HCT116 (cell line): ENCODE measurements at regions not wholly inside any gene's neighbourhood (a gene's known extent, or its start where the extent isn't known, plus 50 kb on each side); places are given as distances from the start of the nearest gene placed in this dataset.

ENCODE experiments used
- ATAC-seq: fragments of 200-7000 bp; cut with Tn5 transposase; 2 replicates; pipeline ENCODE4 v1.9.1; 2020; ENCODE audit warnings: mild to moderate bottlenecking, moderate library complexity
- BruUV-seq: library from RNA; stranded (reverse); fragments of 400-500 nt; replicated peaks from 2 replicates; lab custom pipeline; 2021; lab: Mats Ljungman, UMichigan
- CTCF ChIA-PET: fragments of 300-600 bp; sonication (Branson Sonifier 250); formaldehyde crosslinking; loops from one replicate; lab custom pipeline; 2021; ENCODE audit warnings: antibody characterized with exemption; lab: Charles Lee
- POLR2A ChIA-PET: fragments of 300-600, 350-600 bp; sonication (Branson Sonifier 250); formaldehyde crosslinking; loops from one replicate; lab custom pipeline; 2021; ENCODE audit warnings: antibody characterized with exemption; lab: Charles Lee
- RAD21 ChIA-PET, 2 experiments: fragments of 300-600 bp; sonication (Branson Sonifier 250); formaldehyde crosslinking; loops; one replicate each; lab custom pipeline; 2023; ENCODE audit warnings: low total read pairs in 2 of 2; ENCODE audit not compliant: uncharacterized antibody in 2 of 2, unreplicated experiment in 2 of 2, low non-redundant PET in 1 of 2; lab: Charles Lee
- DNase-seq: peaks from one replicate; pipeline ENCODE4 v3.0.0-alpha.2; 2010; ENCODE audit warnings: low read depth, low spot score
- H2AFZ ChIP-seq: fragments of 200-600 bp; shearing (Covaris generic), sonication (generic); 2 replicates; pipeline ENCODE4 v1.6.1; 2017; ENCODE audit warnings: low read depth, mixed run types, mixed read lengths, antibody characterized with exemption, low read length; ENCODE audit not compliant: poor library complexity, severe bottlenecking
- H3K27ac ChIP-seq: 2 replicates; pipeline ENCODE4 v1.5.1; 2012; ENCODE audit warnings: low read depth, low read length
- H3K27me3 ChIP-seq: fragments of 200-600 bp; sonication (generic); 2 replicates; pipeline ENCODE4 v1.6.1; 2016; ENCODE audit warnings: mixed run types, low read length, mixed read lengths; ENCODE audit not compliant: insufficient read depth
- H3K36me3 ChIP-seq, 2 experiments: fragments of 200-500 bp in 1 of 2; fragments of 200-600 bp in 1 of 2; sonication (Bioruptor generic) in 1 of 2; sonication (generic) in 1 of 2; 2 replicates each; pipeline versions ENCODE4 v1.5.1 to v1.6.1; 2014 to 2016; ENCODE audit warnings: low read length in 2 of 2, inconsistent platforms in 1 of 2, mixed read lengths in 1 of 2, mixed run types in 1 of 2; ENCODE audit not compliant: insufficient read depth in 2 of 2, control insufficient read depth in 1 of 2
- H3K4me1 ChIP-seq, 2 experiments: fragments of 200-600 bp in 1 of 2; sonication (generic) in 1 of 2; 2 replicates each; pipeline versions ENCODE4 v1.5.1 to v1.6.1; 2012 to 2017; ENCODE audit warnings: low read length in 2 of 2, inconsistent platforms in 1 of 2, mild to moderate bottlenecking in 1 of 2, mixed read lengths in 1 of 2, mixed run types in 1 of 2, moderate library complexity in 1 of 2; ENCODE audit not compliant: insufficient read depth in 2 of 2, control insufficient read depth in 1 of 2
- H3K4me2 ChIP-seq: fragments of 200-600 bp; sonication (generic); 2 replicates; pipeline ENCODE4 v1.6.1; 2017; ENCODE audit warnings: mixed run types, low read length, mixed read lengths
- H3K4me3 ChIP-seq, 2 experiments: fragments of 200-600 bp in 1 of 2; sonication (generic) in 1 of 2; replicated peaks in 1 of 2; 2 replicates each; pipeline ENCODE4 v1.5.1; 2011 to 2016; ENCODE audit warnings: low read length in 2 of 2, control low read depth in 1 of 2, low read depth in 1 of 2, mild to moderate bottlenecking in 1 of 2, mixed read lengths in 1 of 2, mixed run types in 1 of 2
- H3K79me2 ChIP-seq: fragments of 200-600 bp; sonication (generic); 2 replicates; pipeline ENCODE4 v1.6.1; 2017; ENCODE audit warnings: mild to moderate bottlenecking, mixed run types, low read length, moderate library complexity, mixed read lengths; ENCODE audit not compliant: insufficient read depth
- H3K9ac ChIP-seq: fragments of 200-600 bp; sonication (generic); 2 replicates; pipeline ENCODE4 v1.6.1; 2016; ENCODE audit warnings: low read length, mixed read lengths
- H3K9me2 ChIP-seq: fragments of 200-600 bp; sonication (generic), shearing (Covaris generic); 2 replicates; pipeline ENCODE4 v1.6.1; 2017; ENCODE audit warnings: mixed run types, mild to moderate bottlenecking, moderate library complexity; ENCODE audit not compliant: insufficient read depth
- H3K9me3 ChIP-seq, 2 experiments: fragments of 200-500 bp in 1 of 2; fragments of 200-600 bp in 1 of 2; sonication (Bioruptor generic) in 1 of 2; sonication (generic) in 1 of 2; 2 replicates each; pipeline ENCODE4 v1.6.1; 2014 to 2017; ENCODE audit warnings: low read length in 2 of 2, mixed read lengths in 2 of 2, inconsistent platforms in 1 of 2, low read depth in 1 of 2, mild to moderate bottlenecking in 1 of 2, mixed run types in 1 of 2, moderate library complexity in 1 of 2; ENCODE audit not compliant: control insufficient read depth in 1 of 2, insufficient read depth in 1 of 2
- H4K20me1 ChIP-seq: fragments of 200-600 bp; sonication (generic), shearing (Covaris generic); 2 replicates; pipeline ENCODE4 v1.6.1; 2017; ENCODE audit warnings: mixed run types, mild to moderate bottlenecking, moderate library complexity; ENCODE audit not compliant: insufficient read depth
- CEBPB ChIP-seq: IDR thresholded peaks from 2 replicates; pipeline ENCODE4 v1.6.1; 2012; ENCODE audit warnings: low read depth
- EZH2 ChIP-seq: fragments of 200-600 bp; sonication (generic); IDR thresholded peaks from 2 replicates; pipeline ENCODE4 v1.6.1; 2017; ENCODE audit warnings: antibody characterized with exemption, mixed run types
- EZH2phosphoT487 ChIP-seq: fragments of 200-600 bp; IDR thresholded peaks from 2 replicates; pipeline ENCODE4 v1.6.1; 2018; ENCODE audit warnings: antibody characterized with exemption, borderline replicate concordance
- JUND ChIP-seq: IDR thresholded peaks from 2 replicates; pipeline ENCODE4 v1.6.1; 2012
- POLR2AphosphoS5 ChIP-seq: IDR thresholded peaks from 2 replicates; pipeline ENCODE4 v1.6.1; 2011; ENCODE audit warnings: mild to moderate bottlenecking, low read depth, low read length, moderate library complexity
- YY1 ChIP-seq: IDR thresholded peaks from 2 replicates; pipeline ENCODE4 v1.6.1; 2011; ENCODE audit warnings: low read length, low read depth, moderate library complexity, mild to moderate bottlenecking; ENCODE audit not compliant: insufficient replicate concordance; ENCODE audit errors: extremely low read depth
- intact Hi-C: fragments of 100-400 bp; cut with micrococcal nuclease; formaldehyde crosslinking; loops from 2 replicates; pipeline ENCODE4 v1.10.0; 2022
- TF ChIP-seq, protein P1 (sequence below): IDR thresholded peaks from 2 replicates; pipeline ENCODE4 v1.6.1; 2012

DNA sequence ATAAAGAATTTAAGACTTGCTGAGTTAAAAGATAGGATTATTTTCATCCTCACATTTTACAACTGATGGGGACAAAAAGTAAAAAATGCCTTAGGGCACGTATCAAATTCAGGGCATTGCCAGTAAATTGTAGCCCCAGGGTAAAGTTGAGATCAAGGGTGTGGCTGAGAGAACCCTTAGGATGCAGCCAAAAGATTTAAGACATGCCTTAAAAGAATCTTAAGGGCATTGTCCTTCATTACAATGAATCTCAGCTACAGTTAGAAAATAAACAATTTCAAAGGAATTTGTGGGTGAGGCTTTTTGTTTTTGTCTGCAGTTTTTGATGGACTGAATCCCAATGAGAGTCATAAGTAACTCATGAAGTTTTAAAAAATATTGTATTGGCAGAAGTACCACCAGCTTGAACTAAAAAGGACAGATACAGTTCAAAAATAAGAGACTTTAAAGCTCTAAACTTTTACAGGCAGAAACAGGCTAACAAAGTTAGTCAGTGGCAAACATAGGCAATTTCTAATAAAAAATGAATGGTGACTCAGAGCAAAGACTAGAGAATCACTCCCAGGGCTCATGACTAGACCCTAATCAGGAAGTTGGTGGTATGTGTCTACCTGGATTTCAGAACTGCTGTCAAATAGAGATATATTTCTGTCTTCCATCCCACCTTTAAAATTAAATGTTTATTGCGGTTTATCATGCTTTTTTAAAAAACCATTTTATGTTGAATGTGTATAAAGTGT, 165.1 kb upstream of the SNX7 start:
- ATAC-seq: no peak
- no peak overlapping the region for H3K27ac ChIP-seq
- no peak for TF ChIP-seq JUND
- no peak for TF ChIP-seq CEBPB
- TF ChIP-seq, protein P1, sequence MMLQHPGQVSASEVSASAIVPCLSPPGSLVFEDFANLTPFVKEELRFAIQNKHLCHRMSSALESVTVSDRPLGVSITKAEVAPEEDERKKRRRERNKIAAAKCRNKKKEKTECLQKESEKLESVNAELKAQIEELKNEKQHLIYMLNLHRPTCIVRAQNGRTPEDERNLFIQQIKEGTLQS: no peak
- TF ChIP-seq, all 23 proteins: peak for 0
- no peaks in the 10 kb centered on the region for H3K36me3 ChIP-seq
- H3K9me2 ChIP-seq: no peaks in the 10 kb centered on the region
- no peaks in the 10 kb centered on the region for H3K9me3 ChIP-seq
- no peak overlapping the region for H3K4me2 ChIP-seq
- no peak overlapping the region for H2AFZ ChIP-seq
- intact Hi-C loops: no loop called here
- H4K20me1 ChIP-seq: no peaks in the 10 kb centered on the region
- no peaks in the 10 kb centered on the region for H3K27me3 ChIP-seq
- DNase-seq: no peak
- no TSS peak for BruUV-seq
- no peak overlapping the region for H3K9ac ChIP-seq
- RAD21 ChIA-PET: no interaction called here
- POLR2A ChIA-PET: no interaction called here
- CTCF ChIA-PET: no interaction called here
- no peak overlapping the region for H3K4me3 ChIP-seq
- H3K4me1 ChIP-seq: no peaks in the 10 kb centered on the region
- no peaks in the 10 kb centered on the region for H3K79me2 ChIP-seq

DNA sequence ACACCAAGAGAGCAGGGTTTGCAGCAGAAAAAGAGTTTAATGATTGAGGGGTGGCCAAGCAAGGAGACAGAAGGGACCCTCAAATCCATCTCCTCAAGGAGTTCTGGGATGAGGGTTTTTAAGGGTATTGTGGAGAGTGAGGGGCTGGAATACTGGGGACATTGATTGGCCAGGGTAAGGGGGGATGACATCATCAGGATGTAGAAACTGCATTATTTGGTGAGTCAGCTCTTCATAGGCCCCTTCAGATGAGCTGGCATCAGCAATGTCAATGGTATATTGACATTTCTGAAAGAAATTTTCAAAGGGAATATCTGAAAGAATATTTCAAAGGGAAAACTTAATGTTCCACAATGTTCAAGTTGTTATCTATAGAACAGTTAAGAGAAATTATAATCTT, 168.1 kb upstream of the SNX7 start:
- Histone ChIP-seq H3K9me2 (no peaks in the 10 kb centered on the region), H3K27ac (no peak overlapping the region), H3K4me1 (no peaks in the 10 kb centered on the region), H3K9ac (no peak overlapping the region), H4K20me1 (no peaks in the 10 kb centered on the region), H3K9me3 (no peaks in the 10 kb centered on the region), H3K27me3 (no peaks in the 10 kb centered on the region), H3K4me2 (no peak overlapping the region), H3K36me3 (no peaks in the 10 kb centered on the region), H3K4me3 (no peak overlapping the region), H2AFZ (no peak overlapping the region), H3K79me2 (no peaks in the 10 kb centered on the region)
- POLR2A ChIA-PET: no interaction called here
- DNase-seq (no peak), ATAC-seq (no peak)
- RAD21 ChIA-PET: no interaction called here
- BruUV-seq: no TSS peak
- TF ChIP-seq EZH2phosphoT487 (no peak), YY1 (no peak), POLR2AphosphoS5 (no peak), EZH2 (no peak)
- intact Hi-C loops: no loop called here
- CTCF ChIA-PET: no interaction called here
